ENCODE measurements at regions not wholly inside any gene's neighbourhood (a gene's known extent, or its start where the extent isn't known, plus 50 kb on each side); places are given as distances from the start of the nearest gene placed in this dataset.

- TF ChIP-seq CTCF (IDR thresholded peaks at IDR 0.05) (no peak), EP300 (IDR thresholded peaks at IDR 0.05) (no peak)
Measured at GRCh38 chr1:23614032-23614660, 54.8 kb upstream of the ID3 start.

All from upper lobe of left lung (tissue), 4 donors.